Superior temporal gyrus (tissue), 1 donor: ENCODE measurements at regions not wholly inside any gene's neighbourhood (a gene's known extent, or its start where the extent isn't known, plus 50 kb on each side); places are given as distances from the start of the nearest gene placed in this dataset.

ENCODE experiments used
- DNase-seq: peaks from one replicate; pipeline ENCODE4 v3.0.0-alpha.2; 2016; ENCODE audit errors: extremely low spot score

DNA sequence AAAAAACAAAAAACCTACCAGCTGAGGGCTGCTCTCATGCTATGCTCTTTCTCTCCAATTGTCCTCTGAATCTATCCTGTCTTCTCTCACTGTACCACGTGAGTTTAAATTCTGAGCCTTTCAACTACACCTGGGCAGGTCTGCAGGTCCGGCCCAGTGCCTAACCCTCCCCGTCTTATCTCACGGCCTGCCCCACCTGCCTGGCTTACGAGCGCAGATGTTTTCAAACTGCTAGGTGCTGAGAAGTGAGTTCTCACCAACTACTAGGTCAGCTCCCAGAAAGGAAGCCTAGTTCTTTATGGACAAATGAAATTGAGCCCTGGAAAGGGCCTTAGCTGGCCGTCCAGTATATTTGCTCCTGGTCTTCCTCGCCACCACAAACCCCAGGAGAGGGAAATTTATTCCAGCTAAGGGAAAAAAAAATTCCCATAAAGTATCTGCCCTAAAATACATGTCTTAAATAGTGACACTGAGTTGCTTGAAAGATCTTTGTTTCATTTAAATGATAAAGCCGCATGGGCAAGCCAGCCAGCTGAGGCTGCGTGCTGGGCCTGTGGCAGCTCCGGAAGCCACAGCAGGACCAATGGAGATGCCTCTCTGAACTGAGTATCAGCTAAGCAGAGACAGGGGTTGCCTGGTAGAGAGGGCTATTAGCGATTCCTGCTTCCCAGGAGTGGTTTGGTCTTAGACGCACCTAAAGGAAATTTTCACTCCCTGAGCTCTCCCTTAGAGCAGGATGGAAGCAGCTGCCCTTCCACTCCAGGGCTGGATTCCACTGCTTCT lies 92.5 kb upstream of the NCK2 start:
- no peak for DNase-seq

DNA sequence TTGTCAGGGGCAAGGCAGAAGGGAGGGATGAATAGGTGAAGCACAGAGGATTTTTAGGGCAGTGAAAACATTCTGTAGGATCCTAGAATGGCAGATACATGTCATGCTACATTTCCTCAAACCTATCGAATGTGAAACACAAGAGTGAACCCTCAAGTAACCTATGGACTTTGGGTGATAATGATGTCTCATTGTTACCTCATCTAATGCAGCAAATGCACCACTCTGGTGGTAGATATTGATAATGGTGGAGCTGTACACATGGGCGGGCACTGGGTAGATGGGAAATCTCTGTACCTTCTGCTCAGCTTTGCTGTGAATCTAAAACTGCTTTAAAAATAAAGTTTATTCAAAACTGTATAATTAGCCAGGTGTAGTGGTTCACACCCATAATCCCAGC lies 95.2 kb upstream of the NCK2 start:
- DNase-seq = no peak

DNA sequence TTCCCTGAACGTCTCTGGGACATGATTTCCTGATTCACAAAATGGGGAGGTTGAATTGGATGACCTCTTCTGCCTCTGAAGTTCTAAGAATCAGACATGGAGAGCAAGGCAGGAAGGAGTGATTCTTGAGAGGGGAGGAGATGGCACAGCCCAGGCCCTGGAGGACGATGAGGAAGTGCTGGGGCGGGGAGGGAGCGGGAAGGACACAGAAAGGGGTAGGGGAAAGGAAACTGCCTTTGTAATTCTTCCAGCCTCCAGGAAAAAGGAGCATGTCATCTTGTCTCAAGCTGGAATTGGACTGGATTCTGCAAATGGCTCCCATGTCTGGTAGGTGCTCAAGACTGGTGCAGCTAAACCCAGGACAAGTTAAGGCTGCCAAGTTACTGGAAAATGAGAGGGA lies 97.0 kb upstream of the NCK2 start:
- DNase-seq = no peak

DNA sequence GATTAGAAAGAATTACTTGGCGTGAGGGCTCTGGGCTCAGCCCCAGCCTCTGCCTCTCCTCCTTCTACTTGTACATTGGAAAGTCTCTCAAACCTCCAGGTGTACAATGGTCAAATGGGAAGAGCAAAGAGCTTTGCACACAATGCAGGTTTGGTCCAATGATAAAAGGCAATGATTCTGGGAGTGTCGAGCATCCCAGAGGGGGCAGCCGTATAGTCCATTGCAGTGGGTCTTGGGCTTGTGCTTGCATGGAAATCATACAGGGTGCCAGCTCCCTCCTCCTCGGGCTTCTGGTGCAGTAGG lies 98.0 kb upstream of the NCK2 start:
- DNase-seq = no peak

DNA sequence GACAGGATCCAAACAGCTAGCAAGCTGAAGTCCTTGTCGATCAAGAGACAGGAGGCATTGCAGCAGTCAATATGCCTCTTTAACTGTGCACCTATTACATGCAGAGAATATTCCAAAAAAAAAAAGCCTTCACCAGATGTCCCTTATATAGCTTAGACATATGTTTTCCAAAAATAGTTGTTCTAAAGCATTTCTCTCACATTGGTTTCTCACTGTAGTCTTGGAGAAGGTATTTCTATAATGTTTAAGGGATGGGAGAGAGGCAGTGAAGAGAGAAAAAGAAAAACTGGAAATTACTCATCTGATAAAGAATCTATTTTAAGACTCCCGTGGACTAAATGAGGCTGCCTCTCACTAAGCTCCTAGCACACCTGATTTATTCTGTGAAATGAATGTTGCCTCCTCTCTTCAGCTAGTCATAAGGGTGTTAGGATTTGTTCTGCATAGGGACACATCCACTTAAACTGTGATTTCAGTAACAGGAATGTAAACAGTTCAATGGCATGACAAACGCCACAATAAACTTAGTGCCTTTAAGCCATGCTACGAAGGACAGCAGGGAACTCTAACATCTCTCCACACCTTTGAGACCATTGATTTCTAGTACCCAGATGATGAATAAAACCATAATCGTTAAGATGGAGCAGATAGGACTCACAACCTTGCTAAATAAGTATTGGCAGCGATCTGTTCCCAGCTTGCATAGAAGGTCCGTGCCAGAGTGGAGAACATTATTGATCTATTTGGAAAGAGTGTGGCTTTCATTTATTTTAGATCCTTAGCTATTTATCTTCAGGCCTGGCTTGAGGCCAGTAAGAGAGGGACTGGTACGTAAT lies 98.6 kb upstream of the NCK2 start:
- DNase-seq = peak; percentile 71

DNA sequence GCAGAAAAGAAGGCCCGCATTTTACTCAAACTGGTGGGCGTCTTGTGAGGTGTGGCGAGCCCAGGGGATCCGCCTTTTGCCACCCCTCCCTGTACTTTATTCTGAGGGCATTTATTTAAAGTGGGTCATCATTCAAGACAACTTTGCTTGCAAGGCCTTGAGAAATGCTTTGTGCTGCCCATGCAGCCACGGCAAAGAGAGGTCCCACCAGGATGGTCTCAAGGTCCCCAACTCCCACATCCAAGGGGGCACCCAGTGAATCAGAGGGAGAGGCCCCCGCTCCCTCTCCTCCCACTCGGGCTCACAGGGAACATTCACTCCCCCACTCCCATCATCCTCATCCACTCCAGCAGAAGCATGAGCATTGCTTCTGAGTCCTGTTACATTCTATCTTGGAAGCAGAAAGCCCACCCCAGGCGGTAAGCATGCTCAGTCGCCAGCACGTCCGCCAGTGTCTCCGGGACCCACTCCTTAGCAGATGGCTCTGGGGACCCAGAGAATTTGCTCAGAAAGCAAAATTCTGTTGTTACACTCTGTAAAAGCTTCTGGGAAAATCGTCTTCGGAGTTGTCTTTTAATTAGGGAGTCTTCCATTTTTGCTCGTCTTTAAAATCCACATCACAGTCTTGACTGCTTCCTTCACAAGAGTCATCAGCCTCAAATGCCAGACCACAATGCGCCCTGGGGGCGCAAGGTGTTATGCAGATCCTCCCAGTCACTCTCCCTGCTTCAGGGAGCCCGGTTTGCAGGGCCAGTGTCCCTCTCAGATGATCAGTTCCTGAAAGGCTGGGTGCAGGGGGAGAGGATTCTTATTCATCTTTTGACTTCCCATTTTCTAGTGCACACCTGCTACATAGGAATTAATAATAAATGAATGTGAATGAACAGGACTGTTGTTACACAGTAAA lies 99.4 kb upstream of the NCK2 start:
- DNase-seq = no peak

DNA sequence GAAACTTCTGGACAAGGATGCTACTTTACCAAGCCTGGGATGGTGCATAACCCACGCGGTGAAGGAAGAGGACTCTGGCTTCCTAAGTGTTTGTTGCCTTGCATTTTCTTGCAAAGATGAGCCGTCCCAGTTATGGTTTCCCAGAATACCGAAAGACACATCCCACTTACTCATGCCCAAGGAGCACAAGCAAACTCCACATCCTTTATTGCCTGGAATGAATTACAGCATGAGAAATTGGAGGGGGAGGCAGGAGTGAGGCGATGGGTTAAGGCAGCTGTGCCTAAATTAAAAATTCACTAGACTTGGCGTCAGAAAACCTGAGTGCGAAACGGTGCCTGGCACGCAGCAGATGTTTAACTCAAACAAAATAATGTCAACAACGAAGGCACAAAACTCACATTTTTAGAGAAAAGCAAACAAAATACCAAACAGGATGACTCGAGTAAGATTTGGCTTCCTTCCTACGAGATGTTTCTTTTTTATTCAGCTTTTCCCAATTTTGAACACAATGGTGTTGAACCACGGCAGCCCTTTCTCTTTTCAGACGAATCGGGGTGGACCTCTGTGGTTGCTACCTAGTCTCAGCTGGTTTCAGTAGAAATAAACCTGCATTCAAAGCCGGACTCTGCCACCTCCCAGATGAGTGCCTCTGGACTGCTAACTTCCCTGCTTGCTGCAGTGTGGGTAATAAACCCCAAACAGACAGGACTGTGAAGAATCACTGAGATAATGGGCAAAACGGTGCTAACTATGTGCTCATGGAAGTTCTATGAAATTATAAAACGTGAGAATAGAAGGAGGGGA lies 100.3 kb upstream of the NCK2 start:
- peak; percentile 69 for DNase-seq

DNA sequence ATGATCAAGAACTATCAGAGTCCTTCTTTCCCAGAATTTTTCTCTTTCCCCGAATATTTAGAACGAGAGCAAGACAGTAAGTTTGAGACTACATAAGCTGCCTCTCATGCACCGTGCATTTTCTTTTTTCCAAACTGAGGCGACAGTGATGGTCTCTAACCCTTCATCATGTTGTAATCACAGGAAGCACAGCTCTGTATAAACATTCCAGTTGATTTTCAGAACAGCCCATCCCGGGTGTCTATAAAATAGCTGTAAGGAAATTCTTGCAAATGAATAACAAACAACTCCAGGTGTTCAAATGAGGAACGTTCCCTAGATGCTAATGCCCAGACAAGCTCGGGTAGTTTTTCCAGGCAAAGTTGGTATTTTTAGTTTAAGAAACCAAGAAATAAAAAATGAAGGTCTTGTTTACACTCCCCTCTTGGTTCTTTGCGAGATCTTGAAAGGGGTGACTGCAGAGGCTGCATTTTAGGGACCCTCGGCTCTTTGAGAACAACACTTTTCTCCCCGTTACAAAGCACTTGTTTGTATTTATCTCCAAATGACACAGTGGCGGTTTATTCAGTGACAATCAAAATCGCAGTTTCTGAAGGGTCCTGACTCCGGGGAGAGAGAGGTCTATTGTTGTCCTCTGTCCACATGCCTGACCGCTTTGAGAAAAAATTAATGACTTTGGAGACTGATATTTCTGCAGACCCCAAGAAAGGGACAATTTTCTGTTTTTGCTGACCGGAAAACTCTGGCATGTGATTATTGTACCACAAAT lies 101.1 kb upstream of the NCK2 start:
- DNase-seq = peak; percentile 34

DNA sequence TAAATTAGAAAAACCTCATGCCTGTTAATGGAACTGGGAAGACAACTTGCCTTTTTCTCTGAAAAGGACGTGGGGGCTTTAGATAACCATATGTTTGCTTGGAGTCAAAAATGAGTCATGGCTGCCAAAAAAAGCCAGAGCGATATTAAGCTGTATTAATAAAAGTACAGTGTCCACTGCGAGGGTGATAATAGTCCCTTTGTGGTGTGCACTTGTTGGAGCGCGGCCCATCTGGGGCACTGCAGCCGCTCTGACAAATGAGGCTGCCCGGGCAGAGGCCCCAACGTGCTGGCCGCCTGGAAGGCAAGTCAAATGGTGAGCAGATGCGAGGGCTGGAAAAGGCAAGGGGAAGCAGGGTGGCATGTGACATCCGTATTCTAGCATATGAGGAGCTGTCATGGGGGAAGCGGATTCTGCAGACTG lies 103.3 kb upstream of the NCK2 start:
- peak; percentile 86 for DNase-seq

DNA sequence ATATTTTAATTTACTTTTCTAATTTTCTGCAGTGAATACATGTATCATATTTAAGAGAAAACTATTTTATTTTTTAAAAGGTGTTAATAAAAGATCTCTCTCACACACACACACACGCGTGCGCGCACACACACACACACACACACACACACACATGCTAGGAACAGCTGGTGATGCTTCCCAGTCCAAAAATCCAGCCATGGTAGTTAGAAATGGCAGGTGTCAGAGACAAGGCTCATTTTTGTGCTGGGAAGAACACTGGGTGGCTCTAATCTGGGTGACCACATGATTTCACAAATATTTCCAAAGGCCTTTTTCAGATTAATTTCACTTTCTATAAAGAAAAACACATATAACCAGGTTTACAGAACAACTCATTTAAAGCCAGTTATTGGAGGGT lies 104.5 kb upstream of the NCK2 start:
- DNase-seq = no peak

DNA sequence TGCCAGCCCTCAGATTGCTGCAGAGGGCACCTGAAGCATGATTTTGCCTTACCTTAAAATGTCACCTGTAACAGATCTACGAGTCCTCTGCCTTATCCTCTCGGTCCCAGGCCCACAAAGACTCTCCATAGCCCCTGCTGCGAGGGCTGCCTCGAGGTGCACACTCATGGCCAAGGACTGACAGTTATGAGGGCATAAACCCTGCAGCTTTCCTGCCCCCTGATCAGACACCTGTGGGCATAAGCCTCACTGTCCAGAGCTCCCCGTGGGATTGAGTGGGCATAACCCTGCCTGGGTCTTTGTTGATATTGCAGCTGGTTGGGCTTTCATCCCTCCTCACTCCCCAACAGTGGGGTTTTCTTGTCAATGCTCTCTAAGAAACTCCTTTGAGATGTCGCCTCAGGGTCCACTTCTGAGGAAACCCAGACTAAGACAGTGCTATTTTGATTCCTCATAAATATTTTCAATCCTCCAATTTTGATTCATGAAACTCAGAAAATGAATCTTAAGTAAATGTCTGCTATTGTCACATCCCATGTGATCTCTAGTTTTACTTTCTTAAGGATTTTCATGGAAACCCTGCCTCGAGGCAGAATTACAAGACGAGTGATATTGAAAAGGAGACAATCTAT lies 108.5 kb upstream of the NCK2 start:
- no peak for DNase-seq

DNA sequence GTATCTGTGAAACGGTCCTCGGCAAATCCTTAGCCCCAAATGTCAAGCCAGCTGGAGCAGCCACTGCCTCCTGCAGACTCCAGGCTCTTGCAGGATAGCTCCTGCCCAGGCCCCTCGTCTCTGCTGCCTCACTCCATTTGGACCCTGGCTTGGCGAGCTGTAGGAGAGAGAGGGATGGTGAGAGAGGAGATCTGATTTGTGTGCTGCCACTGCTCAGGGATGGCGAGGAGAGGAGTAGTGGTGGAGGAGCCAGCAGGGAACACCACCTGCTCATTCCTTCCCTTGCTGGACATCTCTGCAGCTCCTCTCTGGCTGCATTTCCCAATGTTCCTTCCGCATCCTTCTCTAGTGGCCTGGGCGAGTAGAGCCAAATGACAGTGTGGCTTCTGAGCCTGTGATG lies 109.1 kb upstream of the NCK2 start:
- no peak for DNase-seq

DNA sequence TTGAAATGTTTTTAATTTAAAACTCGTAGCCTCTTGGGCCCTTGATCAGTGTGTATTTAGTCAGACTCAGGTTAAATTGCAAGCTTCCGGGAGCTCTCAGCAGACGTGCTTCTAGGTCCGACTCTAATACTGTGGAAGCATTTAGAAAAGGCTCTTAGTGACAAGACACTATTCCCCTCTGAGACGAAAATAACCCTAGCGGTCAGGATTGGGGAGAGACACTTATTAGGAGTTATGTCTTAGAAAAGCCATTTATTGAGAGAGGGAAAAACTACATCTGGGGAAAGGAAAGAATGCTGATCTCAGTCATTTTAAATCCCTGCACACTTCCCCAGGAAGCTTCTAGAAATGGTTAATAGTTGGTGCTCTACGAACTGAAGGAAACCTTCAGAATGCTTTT lies 110.5 kb upstream of the NCK2 start:
- DNase-seq = peak; percentile 13

DNA sequence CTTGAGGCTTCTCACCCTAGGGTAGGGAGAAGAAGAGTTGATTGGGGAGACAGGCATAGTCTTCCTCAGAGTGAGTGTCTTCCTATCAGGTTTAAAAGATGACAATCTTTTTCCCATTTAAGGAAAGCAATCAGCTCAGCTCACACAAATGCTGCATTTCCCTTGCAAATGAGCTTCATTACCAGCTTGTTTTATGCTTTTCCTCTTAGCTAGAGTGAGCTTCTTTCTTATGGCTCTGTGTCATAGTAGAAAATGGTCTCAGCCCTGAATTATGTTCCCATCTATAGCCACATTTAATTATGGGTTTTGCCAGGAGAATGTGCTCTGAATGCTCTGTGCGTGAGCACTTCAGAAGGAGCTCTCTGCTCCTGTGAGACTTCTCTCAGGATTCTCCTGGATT lies 112.8 kb upstream of the NCK2 start:
- DNase-seq = no peak

DNA sequence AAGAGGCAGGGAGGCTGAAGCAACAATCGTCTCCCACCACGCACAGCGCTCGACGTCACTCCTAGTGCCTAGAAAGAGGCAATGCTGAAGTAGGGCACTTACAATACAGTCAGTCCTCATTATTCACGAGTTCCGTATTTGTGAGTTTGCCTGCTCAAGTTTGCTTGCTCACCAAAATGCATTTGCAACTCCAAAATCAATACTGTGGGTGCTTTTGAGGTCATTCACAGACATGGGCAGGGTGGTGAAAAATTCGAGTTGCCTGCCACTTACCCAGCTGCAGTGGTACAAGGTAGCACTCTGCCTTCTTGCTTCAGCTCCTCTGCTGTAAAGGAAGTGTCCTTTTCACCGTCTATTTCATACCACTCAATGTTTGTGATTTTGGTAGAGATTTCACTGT lies 113.7 kb upstream of the NCK2 start:
- no peak for DNase-seq

DNA sequence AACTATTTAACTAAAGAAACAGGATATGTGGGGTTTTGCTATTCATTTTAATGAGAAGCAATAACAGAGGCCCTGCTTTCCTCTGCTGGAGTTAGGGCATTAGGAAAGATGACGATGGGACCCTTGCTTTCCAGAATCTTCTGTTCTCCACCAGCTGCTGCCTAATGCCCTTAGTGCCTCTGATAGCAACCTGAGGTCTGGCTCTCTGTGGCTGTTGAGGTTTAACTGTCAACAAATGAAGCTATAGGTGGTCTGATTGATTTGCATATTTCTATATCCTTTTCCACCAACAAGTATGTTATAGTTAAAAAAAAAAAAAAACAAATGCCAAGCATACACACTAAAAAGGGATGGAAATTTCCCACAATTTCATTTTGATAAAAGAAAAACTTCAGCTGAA lies 115.1 kb upstream of the NCK2 start:
- DNase-seq = no peak

DNA sequence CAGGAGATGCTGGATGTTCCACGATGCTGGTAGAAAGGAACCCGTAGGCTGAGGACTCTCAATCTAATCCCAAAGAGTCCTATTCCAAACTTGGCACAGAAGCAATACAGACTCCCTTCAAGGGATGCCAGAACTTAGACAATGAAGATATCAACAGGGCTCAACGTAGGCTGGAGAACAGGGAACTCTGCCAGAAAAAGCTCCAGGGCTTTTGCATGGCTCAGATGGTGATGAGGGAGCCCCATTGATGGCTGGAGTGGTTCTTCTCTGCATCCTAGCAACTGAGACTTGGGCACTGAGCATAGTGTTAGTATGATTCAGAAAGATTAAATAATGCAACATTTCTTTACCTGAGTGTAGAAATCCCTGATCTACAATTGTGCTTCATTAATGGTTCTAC lies 117.2 kb upstream of the NCK2 start:
- peak; percentile 82 for DNase-seq

DNA sequence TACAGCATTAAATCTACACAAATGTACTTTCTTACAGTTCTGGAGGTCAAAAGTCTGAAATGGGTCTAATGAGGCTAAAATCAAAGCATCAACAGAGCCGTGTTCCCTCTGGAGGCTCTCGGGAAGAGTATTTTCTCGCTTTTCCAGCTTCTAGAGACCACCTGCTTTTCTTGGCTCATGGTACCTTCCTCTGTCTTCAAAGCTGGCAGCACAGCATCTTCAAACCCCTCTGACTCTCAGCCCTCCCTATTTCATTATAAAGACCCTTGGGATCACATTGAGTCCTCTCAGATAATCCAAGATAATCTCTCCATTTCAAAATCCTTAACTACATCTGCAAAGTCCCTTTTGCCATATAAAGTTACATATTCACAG lies 117.8 kb upstream of the NCK2 start:
- no peak for DNase-seq

DNA sequence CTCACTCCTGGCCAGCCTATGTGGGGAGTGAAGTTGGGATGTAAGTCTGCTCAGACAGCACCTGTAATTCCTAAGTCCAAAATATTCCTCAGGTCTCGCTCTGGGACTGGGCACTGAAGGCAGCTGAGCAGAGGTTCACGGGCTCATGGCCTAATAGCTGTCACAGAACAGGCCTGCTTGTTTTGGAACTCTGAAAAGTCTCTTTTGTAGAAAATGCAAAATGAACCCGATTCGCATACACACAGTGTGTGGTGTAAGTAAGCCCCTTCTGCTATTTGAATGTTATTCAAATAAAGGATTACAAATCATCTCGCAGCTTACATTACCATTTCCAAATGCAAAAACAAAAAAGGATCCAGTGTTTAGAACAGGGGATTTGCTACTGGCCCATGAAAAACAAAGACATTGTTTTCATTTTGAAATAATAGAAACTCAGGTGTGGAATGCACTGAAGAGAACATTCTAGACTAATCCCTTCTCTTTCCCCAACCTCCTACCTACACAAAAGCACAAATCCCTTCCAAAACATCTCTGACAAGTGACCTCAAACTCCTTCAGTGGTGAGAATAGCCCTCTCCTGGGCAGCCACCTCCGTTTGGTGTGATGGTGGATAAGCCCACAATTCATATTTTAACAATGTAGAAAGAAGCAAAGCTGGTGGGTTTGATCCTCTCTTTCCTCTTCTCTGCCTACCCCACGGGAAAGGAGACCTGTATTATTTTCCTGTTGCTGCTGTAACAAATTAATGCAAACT lies 118.3 kb upstream of the NCK2 start:
- no peak for DNase-seq

DNA sequence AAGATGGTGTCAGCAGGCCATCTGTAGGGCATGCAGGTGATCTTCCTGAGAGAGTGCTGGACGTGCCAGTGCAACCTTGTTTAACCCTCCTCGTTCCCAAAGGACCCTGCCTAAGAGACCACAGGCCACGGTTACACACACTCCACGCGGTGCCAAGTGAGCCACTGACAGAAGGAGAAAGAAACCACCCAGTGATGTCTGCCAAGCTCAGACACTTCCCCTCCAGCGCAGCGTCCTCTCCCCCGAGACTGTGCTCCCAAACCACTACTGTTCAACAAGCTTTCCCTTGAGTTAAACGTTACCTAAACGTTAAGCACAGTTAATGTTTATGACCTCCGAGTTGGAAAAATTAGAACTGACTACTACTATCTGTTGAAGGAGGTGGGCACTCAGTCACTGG lies 119.1 kb upstream of the NCK2 start:
- no peak for DNase-seq
